Astrocyte (in vitro differentiated cells and primary cell): ENCODE measurements at regions not wholly inside any gene's neighbourhood (a gene's known extent, or its start where the extent isn't known, plus 50 kb on each side); places are given as distances from the start of the nearest gene placed in this dataset.

Source experiments
- CTCF ChIP-seq: IDR thresholded peaks from 2 replicates; pipeline ENCODE4 v1.5.1; 2011; ENCODE audit warnings: low read depth, mild to moderate bottlenecking, inconsistent platforms, low read length, moderate library complexity; ENCODE audit not compliant: insufficient read depth
- EZH2 ChIP-seq: IDR thresholded peaks from 2 replicates; pipeline ENCODE4 v1.6.1; 2012; ENCODE audit warnings: mild to moderate bottlenecking, low read length, inconsistent platforms; ENCODE audit not compliant: insufficient read depth

GRCh38 chr17:77856551-77857305 lies 101.8 kb upstream of the TNRC6C start:
- TF ChIP-seq CTCF (no peak), EZH2 (no peak)
